GM21423 (cell line): ENCODE measurements at regions not wholly inside any gene's neighbourhood (a gene's known extent, or its start where the extent isn't known, plus 50 kb on each side); places are given as distances from the start of the nearest gene placed in this dataset.

ENCODE experiments used
- ATAC-seq: cut with Tn5 transposase; IDR thresholded peaks from one replicate; pipeline ENCODE4 v1.9.1; 2021; ENCODE audit warnings: mild to moderate bottlenecking, moderate library complexity; ENCODE audit not compliant: unreplicated experiment

DNA sequence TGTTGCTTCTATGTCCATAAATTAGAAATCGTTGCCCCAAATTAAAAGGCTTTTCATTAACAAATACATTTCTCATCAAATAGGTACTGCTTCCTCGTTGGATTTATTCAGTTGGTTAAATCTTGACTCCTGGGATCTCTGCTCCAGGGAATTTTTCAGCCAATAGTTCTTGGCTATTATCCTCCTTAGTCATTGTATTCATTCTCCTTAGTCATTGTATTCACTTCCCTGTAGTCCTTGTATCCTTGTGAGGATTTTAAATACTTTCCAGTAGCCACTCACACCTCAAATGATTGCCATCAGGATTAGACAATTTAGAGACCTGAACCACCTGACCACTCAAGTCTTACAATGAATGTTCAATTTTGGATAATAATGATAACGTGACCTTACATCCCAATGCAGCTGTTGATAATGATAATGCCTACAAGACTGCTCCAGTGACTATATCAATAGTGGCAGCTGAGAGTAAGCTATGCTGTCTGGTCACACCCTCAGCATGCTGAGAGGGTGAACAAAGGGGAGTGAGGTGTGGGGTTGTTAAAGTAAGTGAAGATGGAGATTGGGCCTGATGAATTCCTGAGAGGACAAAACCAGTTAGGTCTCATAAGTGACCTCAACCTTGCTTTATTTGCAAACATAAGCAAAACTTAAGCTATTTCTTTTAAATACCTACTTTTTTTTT lies 193.7 kb upstream of the RTL1 start:
- no peak for ATAC-seq

GRCh38 chr14:101098177-101098576 lies 194.7 kb upstream of the RTL1 start:
- no peak for ATAC-seq

GRCh38 chr14:101098641-101099040 lies 195.1 kb upstream of the RTL1 start:
- no peak for ATAC-seq

DNA sequence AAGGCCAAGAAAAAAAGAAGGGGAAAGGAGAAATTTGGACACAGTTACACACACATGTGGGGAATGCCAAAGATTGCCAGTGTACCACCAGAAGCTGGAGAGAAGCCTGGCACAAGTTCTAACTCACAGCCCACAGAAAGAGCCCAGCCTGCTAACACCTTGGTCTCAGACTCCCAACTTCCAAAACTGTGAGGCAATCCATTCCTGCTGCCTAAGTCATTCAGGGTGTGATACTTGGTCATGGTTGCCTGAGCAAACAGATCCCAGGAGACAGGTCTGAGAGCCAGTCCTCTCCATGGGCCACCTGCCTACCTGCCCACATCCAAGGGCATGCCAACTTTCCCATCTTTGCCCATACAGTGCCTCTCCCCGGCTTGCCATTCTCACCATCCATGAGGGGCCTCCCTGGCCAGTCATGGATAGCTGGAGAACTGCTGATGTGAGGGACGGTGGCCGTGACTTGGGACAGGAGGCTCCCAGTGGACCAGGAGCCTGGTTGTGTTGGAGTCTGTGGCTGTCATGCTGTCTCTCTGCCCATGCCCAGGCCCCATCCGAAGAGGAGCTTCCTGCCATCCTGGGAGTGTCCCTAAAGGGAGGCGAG lies 198.0 kb upstream of the RTL1 start:
- no peak for ATAC-seq

- no peak for ATAC-seq
These were observed 199.4 kb upstream of the RTL1 start for GRCh38 chr14:101102875-101103274.

GRCh38 chr14:101103321-101103901 lies 199.9 kb upstream of the RTL1 start:
- no peak for ATAC-seq

DNA sequence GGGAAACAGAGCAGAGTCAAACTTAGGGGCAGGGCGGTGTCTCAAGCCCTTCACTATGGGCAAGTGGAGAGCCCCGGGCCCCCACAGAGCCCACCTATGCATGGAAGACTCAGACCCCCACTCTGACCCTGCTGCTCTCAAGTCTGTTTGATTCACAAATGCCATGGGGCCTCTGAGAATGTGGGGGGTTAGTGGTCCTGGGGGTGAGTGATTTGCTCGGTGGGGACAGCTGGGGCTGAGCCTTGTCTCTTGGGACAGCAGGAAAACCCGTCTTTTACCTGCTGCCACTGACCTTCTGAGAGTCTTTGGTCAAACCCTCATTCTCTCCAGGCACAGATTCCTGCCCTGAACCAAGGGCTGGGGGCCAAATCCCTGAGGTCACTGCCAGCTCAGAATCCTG lies 201.0 kb upstream of the RTL1 start:
- no peak for ATAC-seq

DNA sequence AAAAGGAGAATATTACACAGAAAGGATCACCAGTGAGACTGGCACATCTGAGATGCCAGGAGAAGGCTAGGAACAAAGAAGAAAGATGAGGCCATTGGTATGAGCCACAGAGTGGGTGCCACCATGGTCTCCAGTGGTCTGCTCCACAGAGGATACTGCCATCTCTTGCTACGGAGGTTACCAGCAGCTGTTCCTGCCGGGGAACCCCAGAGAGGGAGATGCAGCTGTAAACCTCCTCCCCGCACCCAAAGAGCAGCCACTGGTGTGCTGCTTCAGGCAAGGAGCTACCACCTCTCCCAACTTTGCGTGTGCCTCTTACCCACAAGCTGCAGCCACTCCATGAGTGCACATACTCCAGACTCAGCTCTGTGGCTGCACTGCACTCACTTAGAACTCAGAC lies 201.5 kb upstream of the RTL1 start:
- no peak for ATAC-seq

- no peak for ATAC-seq
These were observed 205.2 kb upstream of the RTL1 start for GRCh38 chr14:101108579-101109346.

DNA sequence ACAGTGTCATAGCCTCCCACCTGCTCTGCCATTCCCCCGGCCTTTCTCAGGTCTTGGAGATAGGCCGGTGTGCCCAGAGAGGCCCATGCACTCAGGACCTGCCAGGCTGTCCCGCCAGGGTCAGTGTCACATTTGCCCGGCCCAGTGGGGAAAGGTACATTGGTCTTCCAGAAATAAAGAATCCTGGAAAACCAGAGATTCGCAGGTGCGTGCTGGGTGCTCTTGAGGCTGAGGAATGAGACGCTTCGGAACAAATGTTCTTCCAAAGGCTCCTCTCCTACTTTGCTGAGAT lies 205.8 kb upstream of the RTL1 start:
- no peak for ATAC-seq

DNA sequence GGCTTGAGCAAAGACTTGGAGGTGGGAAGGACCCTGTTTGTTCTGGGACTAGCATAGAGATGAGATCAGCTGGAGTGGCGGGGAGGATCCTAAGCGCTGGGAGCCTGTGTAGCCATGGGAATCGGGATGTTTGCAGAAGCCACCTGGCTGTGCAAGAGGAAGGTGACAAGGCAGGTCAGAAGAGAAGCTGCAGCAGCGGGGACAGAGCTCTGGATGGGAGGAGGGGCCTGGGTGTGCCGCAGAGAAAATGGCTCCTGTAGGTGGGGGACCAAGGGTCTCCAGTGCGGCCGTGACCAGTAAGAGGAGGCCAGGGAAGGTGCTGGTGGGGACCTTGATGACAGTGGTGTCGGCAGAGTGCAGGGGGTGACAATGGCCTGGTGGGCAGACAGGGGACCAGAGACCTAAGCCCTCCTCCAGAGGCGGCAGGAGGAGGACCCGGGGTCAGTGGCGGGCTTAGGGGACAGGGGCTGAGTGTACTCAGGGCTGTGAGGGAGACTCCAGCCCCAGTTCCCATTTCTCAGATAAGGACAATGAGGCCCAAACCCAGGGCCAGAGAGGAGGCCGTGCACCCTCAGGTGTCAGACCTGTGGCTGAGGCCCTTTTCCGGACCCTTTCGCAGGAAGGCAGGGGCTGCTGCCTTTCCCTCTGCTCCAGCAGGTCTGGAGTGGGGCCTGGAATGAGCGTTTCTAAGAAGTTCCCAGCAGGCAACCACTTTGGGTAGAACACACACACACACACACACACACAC lies 206.6 kb upstream of the RTL1 start:
- ATAC-seq = no peak

GRCh38 chr14:101110729-101111619 lies 207.5 kb upstream of the RTL1 start:
- no peak for ATAC-seq

DNA sequence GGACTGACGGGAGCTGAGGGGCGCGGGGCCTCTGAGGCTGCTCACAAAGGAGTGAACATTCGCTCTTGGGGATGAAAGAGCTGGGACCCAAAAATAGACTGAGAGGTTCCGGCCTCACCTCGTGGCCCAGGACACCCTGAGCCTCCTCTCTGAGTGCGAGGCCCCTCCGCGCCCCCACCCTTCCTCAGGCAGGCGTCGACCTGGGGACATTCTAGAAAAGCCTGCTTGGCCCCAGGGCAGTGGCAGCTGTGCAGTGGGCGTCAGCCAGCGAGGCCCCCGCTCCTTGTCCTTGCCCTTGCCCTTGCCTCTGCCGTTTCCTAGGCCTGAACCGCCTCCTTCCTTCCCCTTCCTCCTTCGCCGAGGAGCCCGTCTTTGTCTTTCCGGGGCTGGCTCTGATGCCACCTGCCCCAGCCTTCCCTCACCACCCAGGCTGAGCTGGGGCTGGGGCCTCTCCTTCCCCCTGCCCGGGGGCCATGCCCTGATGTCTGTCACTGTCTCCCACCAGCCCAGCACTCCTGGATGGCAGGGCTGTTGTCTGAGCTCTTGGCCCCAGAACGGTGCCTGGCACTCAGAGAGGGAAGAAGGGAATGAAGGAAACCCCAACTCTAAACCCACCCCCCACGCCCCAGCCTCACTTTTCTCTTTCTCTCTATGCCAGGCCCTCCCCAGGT lies 208.2 kb upstream of the RTL1 start:
- ATAC-seq = no peak

- no peak for ATAC-seq
These were observed 209.0 kb upstream of the RTL1 start for GRCh38 chr14:101112351-101113107.

GRCh38 chr14:101113108-101113612 lies 209.6 kb upstream of the RTL1 start:
- no peak for ATAC-seq

DNA sequence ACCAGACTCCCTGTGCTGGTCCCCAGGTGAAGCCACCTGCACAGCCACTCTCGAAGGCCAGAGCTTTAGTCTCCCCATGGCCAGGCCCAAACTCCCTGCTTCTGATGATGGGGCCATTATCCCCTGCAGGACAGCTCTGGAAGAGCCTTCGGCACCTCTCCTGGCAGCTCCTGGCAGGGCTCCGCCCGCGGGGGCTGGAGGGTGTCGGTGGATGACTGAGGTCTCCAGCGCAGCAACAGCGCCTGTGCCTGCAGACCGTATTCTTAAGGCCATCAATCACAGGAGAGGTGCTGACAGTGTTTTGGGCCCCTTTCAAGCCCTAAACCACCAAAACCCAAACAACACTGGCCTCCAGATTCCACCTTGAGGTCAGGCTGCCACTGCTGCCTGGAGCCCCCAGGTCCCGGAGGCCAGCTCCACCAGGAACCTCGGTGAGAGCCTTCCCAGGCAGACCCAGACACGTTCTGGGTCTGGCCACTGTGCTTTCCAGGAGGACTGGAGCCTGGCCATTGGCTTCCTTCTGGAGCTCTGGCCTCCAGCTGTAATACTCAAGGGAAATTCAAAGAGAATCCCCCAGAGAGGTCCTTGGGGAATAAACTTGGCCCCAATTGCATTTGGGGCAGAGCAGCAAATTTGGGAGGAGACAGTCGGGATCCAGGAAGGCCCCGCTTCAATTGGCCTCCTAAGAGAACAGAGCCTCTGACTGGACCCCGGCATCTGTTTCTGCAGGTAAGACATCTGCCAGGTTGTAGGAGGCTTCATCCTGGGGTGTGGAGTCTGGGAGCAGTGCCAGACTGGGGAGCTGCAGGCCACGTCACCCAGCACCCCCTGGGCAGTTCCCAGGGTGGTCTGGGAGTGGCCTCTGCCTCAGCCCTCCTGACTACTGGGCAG lies 210.6 kb upstream of the RTL1 start:
- no peak for ATAC-seq

GRCh38 chr14:101114726-101115515 lies 211.4 kb upstream of the RTL1 start:
- ATAC-seq = no peak
